K562 (cell line): ENCODE measurements at regions not wholly inside any gene's neighbourhood (a gene's known extent, or its start where the extent isn't known, plus 50 kb on each side); places are given as distances from the start of the nearest gene placed in this dataset.

Experiments
- ATAC-seq: fragments of 200-7000 bp; cut with Tn5 transposase; 3 replicates; pipeline ENCODE4 v1.9.1; 2020; ENCODE audit warnings: moderate library complexity
- BruUV-seq: library from RNA; stranded (reverse); fragments of 400-500 nt; replicated peaks from 2 replicates; lab custom pipeline; 2021; lab: Mats Ljungman, UMichigan
- CTCF ChIA-PET: fragments of 300-600 bp; formaldehyde crosslinking; extraction: SDS; loops from one replicate; lab custom pipeline; 2021; ENCODE audit warnings: low intra/inter-chr PET ratio; lab: Yijun Ruan, JAX
- POLR2A ChIA-PET: fragments of 300-600, 350-650 bp; sonication (Branson Sonifier 250); formaldehyde crosslinking; extraction: SDS; loops from one replicate; lab custom pipeline; 2021; ENCODE audit warnings: antibody characterized with exemption, inconsistent platforms; lab: Yijun Ruan, JAX
- DNase-seq, 4 experiments: peaks; one replicate each; pipeline versions ENCODE4 v3.0.0 to v3.0.0-alpha.2; 2011 to 2018; ENCODE audit warnings: low spot score in 3 of 4, mixed read lengths in 3 of 4; ENCODE audit errors: extremely low read depth in 1 of 4
- FAIRE-seq: peaks from 2 replicates; lab custom pipeline; 2011; peaks lifted over from hg19 to GRCh38; lab: Jason Lieb, UNC
- H2AFZ ChIP-seq: 2 replicates; pipeline ENCODE4 v1.6.0; 2011; ENCODE audit warnings: low read depth, low read length, control low read depth, inconsistent platforms
- H3K27ac ChIP-seq: fragments of 200-600 bp; 3 replicates; pipeline ENCODE4 v1.8.0; 2011; ENCODE audit warnings: low read depth, mild to moderate bottlenecking, control low read depth, inconsistent platforms, low read length, moderate library complexity, mixed read lengths; ENCODE audit errors: extremely low read depth
- H3K27me3 ChIP-seq, 2 experiments: fragments of 300-600 bp in 1 of 2; 2 replicates in 1 of 2; 3 replicates in 1 of 2; pipeline versions ENCODE4 v1.6.0 to v1.8.0; 2011; ENCODE audit warnings: inconsistent platforms in 2 of 2, low read length in 2 of 2, mild to moderate bottlenecking in 1 of 2, mixed read lengths in 1 of 2, moderate library complexity in 1 of 2; ENCODE audit not compliant: control insufficient read depth in 2 of 2, insufficient read depth in 2 of 2
- H3K36me3 ChIP-seq: fragments of 300-600 bp; 3 replicates; pipeline ENCODE4 v1.8.0; 2011; ENCODE audit warnings: mild to moderate bottlenecking, low read length, inconsistent platforms; ENCODE audit not compliant: control insufficient read depth, insufficient read depth
- H3K4me1 ChIP-seq, 2 experiments: fragments of 200-600 bp in 1 of 2; replicated peaks in 1 of 2; 2 replicates in 1 of 2; 3 replicates in 1 of 2; pipeline versions ENCODE4 v1.5.1 to v1.8.0; 2011; ENCODE audit warnings: inconsistent platforms in 2 of 2, low read length in 2 of 2, mild to moderate bottlenecking in 1 of 2, mixed read lengths in 1 of 2, moderate library complexity in 1 of 2; ENCODE audit not compliant: control insufficient read depth in 2 of 2, insufficient read depth in 2 of 2
- H3K4me2 ChIP-seq: 2 replicates; pipeline ENCODE4 v1.6.1; 2011; ENCODE audit warnings: low read length, control low read depth, inconsistent platforms, mixed read lengths; ENCODE audit not compliant: insufficient read depth
- H3K4me3 ChIP-seq: fragments of 200-600 bp; sonication (generic), shearing (Covaris generic); 2 replicates; pipeline ENCODE4 v1.5.1; 2016; ENCODE audit warnings: control low read depth, inconsistent platforms
- H3K79me2 ChIP-seq: fragments of 200-600 bp; 3 replicates; pipeline ENCODE4 v1.8.0; 2011; ENCODE audit warnings: low read length, inconsistent platforms; ENCODE audit not compliant: control insufficient read depth, insufficient read depth
- H3K9ac ChIP-seq, 2 experiments: 2 replicates each; pipeline versions ENCODE4 v1.6.0 to v1.6.1; 2011; ENCODE audit warnings: low read depth in 2 of 2, low read length in 2 of 2, control low read depth in 1 of 2, inconsistent platforms in 1 of 2, mild to moderate bottlenecking in 1 of 2, mixed read lengths in 1 of 2; ENCODE audit not compliant: insufficient read depth in 1 of 2
- H3K9me1 ChIP-seq: one replicate; pipeline ENCODE4 v1.6.0; 2011; ENCODE audit warnings: inconsistent platforms, mild to moderate bottlenecking, low read length, moderate library complexity; ENCODE audit not compliant: control insufficient read depth, insufficient read depth
- H3K9me3 ChIP-seq: replicated peaks from 2 replicates; pipeline ENCODE4 v1.5.1; 2011; ENCODE audit warnings: low read depth, low read length, inconsistent platforms; ENCODE audit not compliant: control insufficient read depth, insufficient read depth
- H4K20me1 ChIP-seq: replicated peaks from 2 replicates; pipeline ENCODE4 v1.6.1; 2011; ENCODE audit warnings: low read length, inconsistent platforms, mixed read lengths; ENCODE audit not compliant: control insufficient read depth, insufficient read depth
- GTF2B ChIP-seq: IDR thresholded peaks from 2 replicates; pipeline ENCODE4 v1.6.1; 2011; ENCODE audit not compliant: insufficient read length; ENCODE audit errors: extremely low read depth
- RNF219 ChIP-seq: fragments of 250-450 bp; sonication (Bioruptor Pico); IDR thresholded peaks from 2 replicates; pipeline ENCODE4 v1.5.0; 2022; ENCODE audit warnings: mild to moderate bottlenecking
- U2AF2 ChIP-seq: fragments of 200-400 bp; formaldehyde crosslinking; optimal IDR thresholded peaks from 2 replicates; pipeline ENCODE3; 2017; ENCODE audit warnings: low read depth, mild to moderate bottlenecking, low read length
- YY1 ChIP-seq, 3 experiments: IDR thresholded peaks; 2 replicates each; pipeline ENCODE4 v1.6.1; 2011; ENCODE audit warnings: low read length in 2 of 3, mild to moderate bottlenecking in 2 of 3, moderate library complexity in 2 of 3, borderline replicate concordance in 1 of 3, control low read depth in 1 of 3, low read depth in 1 of 3; ENCODE audit not compliant: insufficient read depth in 3 of 3, insufficient replicate concordance in 2 of 3, control insufficient read depth in 1 of 3, insufficient read length in 1 of 3; ENCODE audit errors: extremely low read depth in 1 of 3
- WGBS: fragments of 100-300 bp; shearing (Covaris generic); methylation state at CpG from one replicate; pipeline ENCODE4 v1.1.6; 2016; ENCODE audit warnings: low coverage, mixed read lengths; ENCODE audit not compliant: insufficient coverage; ENCODE audit errors: missing lambda C conversion rate; 5-methylcytosine and 5-hydroxymethylcytosine counted together
- in situ Hi-C: fragments of 300-500 bp; cut with MboI; formaldehyde crosslinking; loops from 4 replicates; pipeline ENCODE4 v1.15.0; 2018; ENCODE audit warnings: inconsistent platforms, mixed read lengths
- intact Hi-C: fragments of 100-400 bp; cut with micrococcal nuclease; formaldehyde crosslinking; loops from 2 replicates; pipeline ENCODE4 v1.14.2; 2022
- TF ChIP-seq, protein P1 (sequence below): fragments of 450-650 bp; IDR thresholded peaks from 2 replicates; pipeline ENCODE4 v1.6.1; 2016; ENCODE audit warnings: mild to moderate bottlenecking

GRCh38 chr4:153090181-153090580 is 114.1 kb upstream of the TRIM2 start:
- CTCF ChIA-PET = interaction anchor here (0.6 kb wide), 2 partner anchors 1585 to 1891 kb away, joined by 3 to 7 read pairs; no protein-coding TSS in a partner anchor

More at GRCh38 chr4:153090181-153090580, 114.1 kb upstream of the TRIM2 start:
- POLR2A ChIA-PET = interaction anchor here (0.6 to 1.9 kb wide), 2 partner anchors 10 to 12 kb away, joined by 3 to 5 read pairs; no protein-coding TSS in a partner anchor
- ATAC-seq (no peak), FAIRE-seq (no peak), DNase-seq (no peak)
- Histone ChIP-seq H2AFZ (no peak overlapping the region), H3K36me3 (no peaks in the 10 kb centered on the region), H3K79me2 (no peaks in the 10 kb centered on the region), H3K4me3 (no peak overlapping the region), H3K4me1 (no peaks in the 10 kb centered on the region), H4K20me1 (peaks cover 3% of the 10 kb centered on the region), H3K27me3 (peaks cover 17 to 33% of the 10 kb centered on the region in 2 experiments; a peak in 4 of 5 replicates), H3K9me3 (no peaks in the 10 kb centered on the region), H3K9ac (no peak overlapping the region), H3K4me2 (no peak overlapping the region), H3K9me1 (no peaks in the 10 kb centered on the region), H3K27ac (no peak overlapping the region)
- no TSS peak for BruUV-seq
- in situ Hi-C loops (no loop called here), intact Hi-C loops (no loop called here)
- TF ChIP-seq, protein P1, sequence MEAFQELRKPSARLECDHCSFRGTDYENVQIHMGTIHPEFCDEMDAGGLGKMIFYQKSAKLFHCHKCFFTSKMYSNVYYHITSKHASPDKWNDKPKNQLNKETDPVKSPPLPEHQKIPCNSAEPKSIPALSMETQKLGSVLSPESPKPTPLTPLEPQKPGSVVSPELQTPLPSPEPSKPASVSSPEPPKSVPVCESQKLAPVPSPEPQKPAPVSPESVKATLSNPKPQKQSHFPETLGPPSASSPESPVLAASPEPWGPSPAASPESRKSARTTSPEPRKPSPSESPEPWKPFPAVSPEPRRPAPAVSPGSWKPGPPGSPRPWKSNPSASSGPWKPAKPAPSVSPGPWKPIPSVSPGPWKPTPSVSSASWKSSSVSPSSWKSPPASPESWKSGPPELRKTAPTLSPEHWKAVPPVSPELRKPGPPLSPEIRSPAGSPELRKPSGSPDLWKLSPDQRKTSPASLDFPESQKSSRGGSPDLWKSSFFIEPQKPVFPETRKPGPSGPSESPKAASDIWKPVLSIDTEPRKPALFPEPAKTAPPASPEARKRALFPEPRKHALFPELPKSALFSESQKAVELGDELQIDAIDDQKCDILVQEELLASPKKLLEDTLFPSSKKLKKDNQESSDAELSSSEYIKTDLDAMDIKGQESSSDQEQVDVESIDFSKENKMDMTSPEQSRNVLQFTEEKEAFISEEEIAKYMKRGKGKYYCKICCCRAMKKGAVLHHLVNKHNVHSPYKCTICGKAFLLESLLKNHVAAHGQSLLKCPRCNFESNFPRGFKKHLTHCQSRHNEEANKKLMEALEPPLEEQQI = no peak
- TF ChIP-seq YY1 (IDR thresholded peaks at IDR 0.05; ENCODE audit: borderline replicate concordance in 1 of 3, control insufficient read depth in 1 of 3, extremely low read depth in 1 of 3, insufficient read depth in 3 of 3, insufficient read length in 1 of 3, insufficient replicate concordance in 2 of 3, low read depth in 1 of 3, low read length in 2 of 3) (no peak), U2AF2 (no peak), RNF219 (CRISPR knock-in tag) (no peak), GTF2B (no peak)
- 0% methylated on average over 2 of the region's 2 CpGs for WGBS
